GM23338 (cell line): ENCODE measurements at regions not wholly inside any gene's neighbourhood (a gene's known extent, or its start where the extent isn't known, plus 50 kb on each side); places are given as distances from the start of the nearest gene placed in this dataset.

ENCODE experiments used
- ATAC-seq: fragments of 200-7000 bp; cut with Tn5 transposase; 3 replicates; pipeline ENCODE4 v1.9.1; 2020
- DNase-seq: peaks from one replicate; pipeline ENCODE4 v3.0.0-alpha.2; 2015; ENCODE audit warnings: low spot score
- H2AFZ ChIP-seq: fragments of 200-600 bp; sonication (generic); 2 replicates; pipeline ENCODE4 v1.8.0; 2016; ENCODE audit warnings: antibody characterized with exemption, mild to moderate bottlenecking, moderate library complexity
- H3F3A ChIP-seq: fragments of 200-600 bp; sonication (generic); replicated peaks from 2 replicates; pipeline ENCODE4 v1.8.0; 2017; ENCODE audit warnings: antibody characterized with exemption, mixed run types, low read depth
- H3K27ac ChIP-seq: fragments of 200-600 bp; sonication (generic); 2 replicates; pipeline ENCODE4 v1.6.1; 2016; ENCODE audit warnings: low read depth
- H3K27me3 ChIP-seq: fragments of 200-600 bp; sonication (generic); 2 replicates; pipeline ENCODE4 v1.8.0; 2016; ENCODE audit warnings: mild to moderate bottlenecking, mixed run types, moderate library complexity; ENCODE audit not compliant: insufficient read depth
- H3K36me3 ChIP-seq: fragments of 200-600 bp; sonication (generic); 2 replicates; pipeline ENCODE4 v1.8.0; 2016; ENCODE audit warnings: mild to moderate bottlenecking; ENCODE audit not compliant: insufficient read depth
- H3K4me1 ChIP-seq: fragments of 200-600 bp; sonication (generic); 2 replicates; pipeline ENCODE4 v1.8.0; 2016; ENCODE audit warnings: mild to moderate bottlenecking, moderate library complexity; ENCODE audit not compliant: insufficient read depth
- H3K4me2 ChIP-seq: fragments of 200-600 bp; sonication (generic); 2 replicates; pipeline ENCODE4 v1.7.1; 2017; ENCODE audit warnings: mixed run types
- H3K4me3 ChIP-seq: fragments of 200-600 bp; sonication (generic); 2 replicates; pipeline ENCODE4 v1.6.1; 2016; ENCODE audit warnings: mixed run types
- H3K79me2 ChIP-seq: fragments of 200-600 bp; sonication (generic); replicated peaks from 2 replicates; pipeline ENCODE4 v1.8.0; 2017; ENCODE audit warnings: mild to moderate bottlenecking; ENCODE audit not compliant: insufficient read depth
- H3K9me2 ChIP-seq: fragments of 200-600 bp; sonication (generic); 2 replicates; pipeline ENCODE4 v1.8.0; 2017; ENCODE audit not compliant: insufficient read depth
- H4K20me1 ChIP-seq: fragments of 200-600 bp; sonication (generic); replicated peaks from 2 replicates; pipeline ENCODE4 v1.8.0; 2017; ENCODE audit warnings: mild to moderate bottlenecking; ENCODE audit not compliant: insufficient read depth
- H3K27ac Mint-ChIP-seq: 2 replicates; pipeline ENCODE4 v1.8.0; 2020; ENCODE audit warnings: inconsistent platforms, mild to moderate bottlenecking, moderate library complexity, mixed read lengths
- H3K27me3 Mint-ChIP-seq: 3 replicates; pipeline ENCODE4 v1.8.0; 2022; ENCODE audit warnings: low read depth, mild to moderate bottlenecking, moderate library complexity, mixed read lengths, inconsistent platforms; ENCODE audit not compliant: insufficient read depth, poor library complexity
- H3K36me3 Mint-ChIP-seq: 3 replicates; pipeline ENCODE4 v1.8.0; 2021; ENCODE audit warnings: low read depth, mild to moderate bottlenecking, inconsistent platforms, moderate library complexity, mixed read lengths
- H3K4me1 Mint-ChIP-seq: 3 replicates; pipeline ENCODE4 v1.8.0; 2020; ENCODE audit warnings: mild to moderate bottlenecking, inconsistent platforms, mixed read lengths
- H3K4me3 Mint-ChIP-seq: 3 replicates; pipeline ENCODE4 v1.8.0; 2021; ENCODE audit warnings: moderate library complexity, mild to moderate bottlenecking, inconsistent platforms, mixed read lengths
- H3K9me3 Mint-ChIP-seq: 3 replicates; pipeline ENCODE4 v1.8.0; 2020; ENCODE audit warnings: moderate library complexity, mild to moderate bottlenecking, inconsistent platforms, mixed read lengths
- CREB1 ChIP-seq: fragments of 250-450 bp; sonication (Bioruptor Pico); IDR thresholded peaks from 2 replicates; pipeline ENCODE4 v1.5.0; 2020; ENCODE audit warnings: low read depth, mild to moderate bottlenecking, moderate library complexity
- EZH2phosphoT487 ChIP-seq: fragments of 200-600 bp; sonication (generic); IDR thresholded peaks from one replicate; pipeline ENCODE4 v1.8.1; 2018; ENCODE audit warnings: antibody characterized with exemption; ENCODE audit not compliant: unreplicated experiment
- NANOG ChIP-seq: IDR thresholded peaks from 2 replicates; pipeline ENCODE4 v1.6.1; 2016; ENCODE audit warnings: antibody characterized with exemption, borderline replicate concordance
- POLR2AphosphoS5 ChIP-seq: IDR thresholded peaks from 2 replicates; pipeline ENCODE4 v1.6.1; 2016; ENCODE audit warnings: antibody characterized with exemption, low read depth
- REST ChIP-seq: IDR thresholded peaks from one replicate; pipeline ENCODE4 v1.6.1; 2018; ENCODE audit warnings: antibody characterized with exemption; ENCODE audit not compliant: unreplicated experiment
- ZNF114 ChIP-seq: fragments of 250-450 bp; sonication (Bioruptor Pico); IDR thresholded peaks from 2 replicates; pipeline ENCODE4 v1.5.0; 2020; ENCODE audit warnings: mild to moderate bottlenecking, moderate library complexity
- ZNF462 ChIP-seq: fragments of 250-450 bp; sonication (Bioruptor Pico); IDR thresholded peaks from 2 replicates; pipeline ENCODE4 v1.5.0; 2020; ENCODE audit warnings: mild to moderate bottlenecking, moderate library complexity
- TF ChIP-seq, protein P1 (sequence below): IDR thresholded peaks from 2 replicates; pipeline ENCODE4 v1.6.1; 2016; ENCODE audit warnings: antibody characterized with exemption
- TF ChIP-seq, protein P2 (sequence below), 2 experiments: fragments of 200-600 bp in 1 of 2; sonication (generic) in 1 of 2; conservative IDR thresholded peaks; 2 replicates each; pipeline versions ENCODE4 v1.5.1 to v1.6.1; 2016 to 2017; ENCODE audit warnings: antibody characterized with exemption in 2 of 2, low read depth in 2 of 2, mild to moderate bottlenecking in 2 of 2, moderate library complexity in 1 of 2

- TF ChIP-seq ZNF114 (CRISPR knock-in tag) (no peak), NANOG (no peak), EZH2phosphoT487 (no peak), REST (no peak), CREB1 (no peak), POLR2AphosphoS5 (no peak)
- TF ChIP-seq, protein P1, sequence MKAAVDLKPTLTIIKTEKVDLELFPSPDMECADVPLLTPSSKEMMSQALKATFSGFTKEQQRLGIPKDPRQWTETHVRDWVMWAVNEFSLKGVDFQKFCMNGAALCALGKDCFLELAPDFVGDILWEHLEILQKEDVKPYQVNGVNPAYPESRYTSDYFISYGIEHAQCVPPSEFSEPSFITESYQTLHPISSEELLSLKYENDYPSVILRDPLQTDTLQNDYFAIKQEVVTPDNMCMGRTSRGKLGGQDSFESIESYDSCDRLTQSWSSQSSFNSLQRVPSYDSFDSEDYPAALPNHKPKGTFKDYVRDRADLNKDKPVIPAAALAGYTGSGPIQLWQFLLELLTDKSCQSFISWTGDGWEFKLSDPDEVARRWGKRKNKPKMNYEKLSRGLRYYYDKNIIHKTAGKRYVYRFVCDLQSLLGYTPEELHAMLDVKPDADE = no peak
These were observed 196.4 kb upstream of the TSHZ2 start (continued) for GRCh38 chr20:52775786-52776185.

GRCh38 chr20:52768694-52769093, 203.5 kb upstream of the TSHZ2 start:
- DNase-seq = no peak
- H3K4me3 ChIP-seq = no peak overlapping the region
- ATAC-seq = no peak
- no peaks in the 10 kb centered on the region for H3K27me3 ChIP-seq
- Mint-ChIP-seq H3K9me3 (no peaks in the 10 kb centered on the region), H3K27me3 (no peaks in the 10 kb centered on the region), H3K4me1 (no peaks in the 10 kb centered on the region), H3K36me3 (no peaks in the 10 kb centered on the region), H3K27ac (no peak overlapping the region), H3K4me3 (no peak overlapping the region)
- H3K4me2 ChIP-seq = no peak overlapping the region
- H3K27ac ChIP-seq = no peak overlapping the region
- no peaks in the 10 kb centered on the region for H4K20me1 ChIP-seq
- H2AFZ ChIP-seq = no peak overlapping the region
- no peaks in the 10 kb centered on the region for H3K4me1 ChIP-seq
- H3K79me2 ChIP-seq = no peaks in the 10 kb centered on the region
- no peaks in the 10 kb centered on the region for H3K36me3 ChIP-seq
- H3F3A ChIP-seq = no peaks in the 10 kb centered on the region
- H3K9me2 ChIP-seq = no peaks in the 10 kb centered on the region; the same call in 1 of the 2 replicates
- TF ChIP-seq CREB1 = no peak
- TF ChIP-seq, protein P2, sequence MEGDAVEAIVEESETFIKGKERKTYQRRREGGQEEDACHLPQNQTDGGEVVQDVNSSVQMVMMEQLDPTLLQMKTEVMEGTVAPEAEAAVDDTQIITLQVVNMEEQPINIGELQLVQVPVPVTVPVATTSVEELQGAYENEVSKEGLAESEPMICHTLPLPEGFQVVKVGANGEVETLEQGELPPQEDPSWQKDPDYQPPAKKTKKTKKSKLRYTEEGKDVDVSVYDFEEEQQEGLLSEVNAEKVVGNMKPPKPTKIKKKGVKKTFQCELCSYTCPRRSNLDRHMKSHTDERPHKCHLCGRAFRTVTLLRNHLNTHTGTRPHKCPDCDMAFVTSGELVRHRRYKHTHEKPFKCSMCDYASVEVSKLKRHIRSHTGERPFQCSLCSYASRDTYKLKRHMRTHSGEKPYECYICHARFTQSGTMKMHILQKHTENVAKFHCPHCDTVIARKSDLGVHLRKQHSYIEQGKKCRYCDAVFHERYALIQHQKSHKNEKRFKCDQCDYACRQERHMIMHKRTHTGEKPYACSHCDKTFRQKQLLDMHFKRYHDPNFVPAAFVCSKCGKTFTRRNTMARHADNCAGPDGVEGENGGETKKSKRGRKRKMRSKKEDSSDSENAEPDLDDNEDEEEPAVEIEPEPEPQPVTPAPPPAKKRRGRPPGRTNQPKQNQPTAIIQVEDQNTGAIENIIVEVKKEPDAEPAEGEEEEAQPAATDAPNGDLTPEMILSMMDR (conservative IDR thresholded peaks at IDR 0.05; ENCODE audit: low read depth in 2 of 2) = no peak
- no peak for TF ChIP-seq REST
- no peak for TF ChIP-seq ZNF462 (CRISPR knock-in tag)
